ENCODE measurements at regions not wholly inside any gene's neighbourhood (a gene's known extent, or its start where the extent isn't known, plus 50 kb on each side); places are given as distances from the start of the nearest gene placed in this dataset.

GRCh38 chr1:219664310-219665029 lies 51.6 kb upstream of the ZC3H11B start:
- H3K4me3 ChIP-seq (ENCODE audit: low read depth, poor library complexity, severe bottlenecking), result no peak overlapping the region
- TF ChIP-seq, protein P1, sequence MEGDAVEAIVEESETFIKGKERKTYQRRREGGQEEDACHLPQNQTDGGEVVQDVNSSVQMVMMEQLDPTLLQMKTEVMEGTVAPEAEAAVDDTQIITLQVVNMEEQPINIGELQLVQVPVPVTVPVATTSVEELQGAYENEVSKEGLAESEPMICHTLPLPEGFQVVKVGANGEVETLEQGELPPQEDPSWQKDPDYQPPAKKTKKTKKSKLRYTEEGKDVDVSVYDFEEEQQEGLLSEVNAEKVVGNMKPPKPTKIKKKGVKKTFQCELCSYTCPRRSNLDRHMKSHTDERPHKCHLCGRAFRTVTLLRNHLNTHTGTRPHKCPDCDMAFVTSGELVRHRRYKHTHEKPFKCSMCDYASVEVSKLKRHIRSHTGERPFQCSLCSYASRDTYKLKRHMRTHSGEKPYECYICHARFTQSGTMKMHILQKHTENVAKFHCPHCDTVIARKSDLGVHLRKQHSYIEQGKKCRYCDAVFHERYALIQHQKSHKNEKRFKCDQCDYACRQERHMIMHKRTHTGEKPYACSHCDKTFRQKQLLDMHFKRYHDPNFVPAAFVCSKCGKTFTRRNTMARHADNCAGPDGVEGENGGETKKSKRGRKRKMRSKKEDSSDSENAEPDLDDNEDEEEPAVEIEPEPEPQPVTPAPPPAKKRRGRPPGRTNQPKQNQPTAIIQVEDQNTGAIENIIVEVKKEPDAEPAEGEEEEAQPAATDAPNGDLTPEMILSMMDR (IDR thresholded peaks at IDR 0.05), result no peak
- no peak for TF ChIP-seq POLR2A (IDR thresholded peaks at IDR 0.05)
- DNase-seq (ENCODE audit: low spot score in 2 of 2), result no peak
- intact Hi-C loops (cut with DNase I; ENCODE audit: low total_unique reads), result no loop called here
- 69 to 78% methylated on average over 4 of the region's 4 CpGs for WGBS, 2 donors

Measured in lower leg skin (tissue), 4 donors.